Neural crest cell (in vitro differentiated cells): ENCODE measurements at regions not wholly inside any gene's neighbourhood (a gene's known extent, or its start where the extent isn't known, plus 50 kb on each side); places are given as distances from the start of the nearest gene placed in this dataset.

Source experiments
- DNase-seq: peaks from one replicate; pipeline ENCODE4 v3.0.0; 2021; ENCODE audit warnings: low read depth, mixed read lengths, low spot score
- H3K27ac Mint-ChIP-seq: one replicate; pipeline ENCODE4 v1.8.0; 2021; ENCODE audit warnings: mild to moderate bottlenecking, mixed read lengths; ENCODE audit not compliant: unreplicated experiment
- H3K27me3 Mint-ChIP-seq: 2 replicates; pipeline ENCODE4 v1.8.0; 2021; ENCODE audit warnings: low read depth, mild to moderate bottlenecking, mixed read lengths
- H3K36me3 Mint-ChIP-seq: 2 replicates; pipeline ENCODE4 v1.8.0; 2021; ENCODE audit warnings: low read depth, mild to moderate bottlenecking, mixed read lengths
- H3K4me1 Mint-ChIP-seq: 2 replicates; pipeline ENCODE4 v1.8.0; 2021; ENCODE audit warnings: mixed read lengths
- H3K4me3 Mint-ChIP-seq: one replicate; pipeline ENCODE4 v1.8.0; 2021; ENCODE audit warnings: mild to moderate bottlenecking, mixed read lengths
- H3K9me3 Mint-ChIP-seq: 2 replicates; pipeline ENCODE4 v1.8.0; 2021; ENCODE audit warnings: mixed read lengths
- CTCF ChIP-seq: fragments of 200-600 bp; sonication (generic); conservative IDR thresholded peaks from 2 replicates; pipeline ENCODE4 v1.5.0; 2021; ENCODE audit warnings: antibody characterized with exemption, mild to moderate bottlenecking

DNA sequence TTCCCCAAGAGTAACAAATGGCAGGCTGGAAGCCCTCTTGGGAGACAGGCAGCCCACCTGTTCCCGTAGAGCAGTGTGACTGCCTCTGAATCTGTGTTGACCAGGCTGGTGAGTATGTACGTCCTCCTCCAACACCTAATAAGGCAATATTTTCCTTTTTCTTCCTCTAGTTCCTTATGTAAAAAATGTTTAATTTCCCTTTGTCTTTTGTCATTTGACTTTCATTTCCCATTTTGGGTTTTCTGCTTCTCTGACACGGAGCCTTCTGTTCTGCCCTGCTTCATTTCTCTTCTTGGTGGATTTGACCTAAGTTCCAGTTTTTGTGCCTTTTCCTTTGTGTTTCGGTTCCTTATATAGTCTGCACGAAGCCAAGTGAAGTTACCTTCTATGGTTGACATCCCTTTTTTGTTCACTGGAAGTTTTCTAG is 65.8 kb upstream of the ATF3 start:
- Mint-ChIP-seq H3K4me1 (peaks cover 16% of the 10 kb centered on the region), H3K4me3 (no peak overlapping the region), H3K36me3 (no peaks in the 10 kb centered on the region), H3K9me3 (no peaks in the 10 kb centered on the region), H3K27ac (no peak overlapping the region), H3K27me3 (no peaks in the 10 kb centered on the region)
- DNase-seq, result no peak
- TF ChIP-seq CTCF, result no peak

DNA sequence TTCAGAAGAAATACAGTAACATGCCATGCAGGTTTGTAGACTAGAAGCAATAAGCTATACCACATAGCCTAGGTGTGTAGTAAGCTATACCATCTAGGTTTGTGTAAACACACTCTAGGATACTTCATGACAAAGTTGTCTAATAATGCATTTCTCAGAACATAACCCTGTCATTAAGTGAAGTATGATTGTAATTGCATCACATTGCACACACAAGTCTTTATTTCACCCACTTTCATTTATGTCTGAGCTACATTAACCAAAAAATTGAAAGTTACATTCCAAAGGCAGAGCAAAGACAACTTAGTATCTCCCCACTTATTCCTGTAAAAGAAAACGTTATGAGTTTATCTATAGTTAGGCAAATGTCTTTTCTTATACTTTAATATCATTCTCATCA is 64.5 kb upstream of the ATF3 start:
- H3K27ac Mint-ChIP-seq, result no peak overlapping the region

GRCh38 chr1:212545941-212546635 is 62.5 kb upstream of the ATF3 start:
- Mint-ChIP-seq H3K36me3 (no peaks in the 10 kb centered on the region), H3K27ac (no peak overlapping the region), H3K9me3 (no peaks in the 10 kb centered on the region), H3K4me3 (no peak overlapping the region), H3K4me1 (peaks cover 3% of the 10 kb centered on the region), H3K27me3 (peaks cover 5% of the 10 kb centered on the region)
- no peak for DNase-seq
- no peak for TF ChIP-seq CTCF

More for the DNA sequence above, 64.5 kb upstream of the ATF3 start:
- Mint-ChIP-seq H3K27me3 (no peaks in the 10 kb centered on the region), H3K36me3 (no peaks in the 10 kb centered on the region), H3K9me3 (no peaks in the 10 kb centered on the region), H3K4me1 (peaks cover 16% of the 10 kb centered on the region), H3K4me3 (no peak overlapping the region)
- no peak for DNase-seq
- no peak for TF ChIP-seq CTCF

DNA sequence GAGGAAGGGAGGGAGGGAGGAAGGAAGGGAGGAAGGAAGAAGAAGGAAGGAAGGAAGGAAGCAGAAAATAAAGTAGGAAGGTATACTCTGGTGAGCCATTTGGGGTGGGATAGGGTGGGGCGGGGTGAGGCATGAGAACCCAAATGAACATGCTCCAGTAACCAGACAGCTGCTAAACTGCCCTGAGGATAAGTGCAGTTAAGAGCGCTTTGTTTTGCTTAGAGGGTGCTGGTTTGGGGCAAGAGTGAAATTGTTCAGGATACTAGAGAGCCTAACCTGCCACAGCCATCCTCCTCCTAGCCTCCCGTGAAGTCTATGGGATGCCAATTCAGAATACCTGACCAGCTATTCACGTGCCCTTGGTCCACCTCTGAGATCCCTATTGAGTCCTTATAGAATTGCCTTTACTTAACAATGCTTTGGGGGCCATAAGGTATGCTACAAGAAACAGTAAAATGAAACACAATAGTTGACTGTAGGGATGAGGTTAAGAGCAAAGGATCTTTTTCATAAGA is 59.0 kb upstream of the ATF3 start:
- Mint-ChIP-seq H3K27me3 (peaks cover 5% of the 10 kb centered on the region), H3K36me3 (no peaks in the 10 kb centered on the region), H3K27ac (no peak overlapping the region), H3K9me3 (no peaks in the 10 kb centered on the region), H3K4me1 (peaks cover 3% of the 10 kb centered on the region), H3K4me3 (no peak overlapping the region)
- no peak for DNase-seq
- no peak for TF ChIP-seq CTCF

GRCh38 chr1:212551929-212552328 is 56.6 kb upstream of the ATF3 start:
- H3K36me3 Mint-ChIP-seq, result no peaks in the 10 kb centered on the region
- no peaks in the 10 kb centered on the region for H3K4me1 Mint-ChIP-seq

More at GRCh38 chr1:212551929-212552328, 56.6 kb upstream of the ATF3 start:
- no peak for TF ChIP-seq CTCF
- Mint-ChIP-seq H3K9me3 (no peaks in the 10 kb centered on the region), H3K27me3 (peaks cover 7% of the 10 kb centered on the region), H3K27ac (no peak overlapping the region), H3K4me3 (no peak overlapping the region)
- no peak for DNase-seq
